ENCODE measurements at regions not wholly inside any gene's neighbourhood (a gene's known extent, or its start where the extent isn't known, plus 50 kb on each side); places are given as distances from the start of the nearest gene placed in this dataset.

- no peaks in the 10 kb centered on the region; the same call in 1 of the 2 replicates for H4K20me1 ChIP-seq (ENCODE audit: insufficient read depth)
Measured at GRCh38 chr7:27405780-27406179, 163.2 kb downstream of the EVX1 start.

More at GRCh38 chr7:27405780-27406179, 163.2 kb downstream of the EVX1 start:
- H3K4me1 ChIP-seq (ENCODE audit: control insufficient read depth in 1 of 2, insufficient read depth in 2 of 2, low read depth in 1 of 2, low read length in 1 of 2), result no peaks in the 10 kb centered on the region
- H3K9me2 ChIP-seq, result no peaks in the 10 kb centered on the region
- 44% methylated on average over 8 of the region's 8 CpGs for WGBS (ENCODE audit: low lambda C conversion rate)
- no peaks in the 10 kb centered on the region for H3K9me3 ChIP-seq
- H3K36me3 ChIP-seq (replicated peaks in 1 of 2; ENCODE audit: control insufficient read depth in 1 of 2, insufficient read depth in 2 of 2, low read length in 1 of 2), result no peaks in the 10 kb centered on the region
- H3K27me3 ChIP-seq (ENCODE audit: insufficient read depth), result peaks cover 12% of the 10 kb centered on the region; the same call in 1 of the 2 replicates
- ChIA-PET CTCF (interaction anchor here (0.9 kb wide), 1 partner anchor 22 kb away, joined by 3 read pairs; no protein-coding TSS in a partner anchor), POLR2A (no interaction called here)
- H3K4me2 ChIP-seq, result no peak overlapping the region
- no peak overlapping the region for H3K4me3 ChIP-seq (ENCODE audit: low read depth in 2 of 2, low read length in 1 of 2)
- no peak overlapping the region for H3K9ac ChIP-seq
- TF ChIP-seq POLR2AphosphoS5 (IDR thresholded peaks at IDR 0.05; ENCODE audit: low read depth, low read length) (no peak), JUND (IDR thresholded peaks at IDR 0.05) (no peak), EP300 (IDR thresholded peaks at IDR 0.05; ENCODE audit: borderline replicate concordance in 1 of 2, low read depth in 1 of 2, low read length in 1 of 2) (no peak), TEAD4 (IDR thresholded peaks at IDR 0.05; ENCODE audit: borderline replicate concordance, insufficient read depth) (no peak), USF2 (IDR thresholded peaks at IDR 0.05; ENCODE audit: borderline replicate concordance, low read depth, low read length) (no peak), RFX5 (IDR thresholded peaks at IDR 0.05; ENCODE audit: low read length) (no peak), FOSL2 (IDR thresholded peaks at IDR 0.05; ENCODE audit: borderline replicate concordance, low read depth) (no peak), PBX3 (IDR thresholded peaks at IDR 0.05) (no peak), RCOR1 (IDR thresholded peaks at IDR 0.05; ENCODE audit: low read length) (no peak), REST (IDR thresholded peaks at IDR 0.05; ENCODE audit: low read depth, low read length) (no peak)
- no peak overlapping the region for H3K27ac ChIP-seq (ENCODE audit: low read depth in 2 of 2, low read length in 1 of 2)
- H3K79me2 ChIP-seq (ENCODE audit: insufficient read depth), result no peaks in the 10 kb centered on the region
- DNase-seq, result no peak
- no peak overlapping the region for H2AFZ ChIP-seq (ENCODE audit: low read depth)
- H3F3A ChIP-seq (replicated peaks; ENCODE audit: insufficient read depth), result no peaks in the 10 kb centered on the region

Measured in SK-N-SH (cell line).